CD4-positive, alpha-beta T cell treated with Interleukin-15 for 4 hours (primary cell): ENCODE measurements at regions not wholly inside any gene's neighbourhood (a gene's known extent, or its start where the extent isn't known, plus 50 kb on each side); places are given as distances from the start of the nearest gene placed in this dataset.
"Not testable (repeated sequence)": the region's sequence is repeated elsewhere in the genome, so short reads cannot be mapped to it uniquely, and the experiment has no call there.

Source experiments
- DNase-seq: peaks from one replicate; pipeline ENCODE4 v3.0.0-alpha.2; 2020; ENCODE audit warnings: low spot score

DNA sequence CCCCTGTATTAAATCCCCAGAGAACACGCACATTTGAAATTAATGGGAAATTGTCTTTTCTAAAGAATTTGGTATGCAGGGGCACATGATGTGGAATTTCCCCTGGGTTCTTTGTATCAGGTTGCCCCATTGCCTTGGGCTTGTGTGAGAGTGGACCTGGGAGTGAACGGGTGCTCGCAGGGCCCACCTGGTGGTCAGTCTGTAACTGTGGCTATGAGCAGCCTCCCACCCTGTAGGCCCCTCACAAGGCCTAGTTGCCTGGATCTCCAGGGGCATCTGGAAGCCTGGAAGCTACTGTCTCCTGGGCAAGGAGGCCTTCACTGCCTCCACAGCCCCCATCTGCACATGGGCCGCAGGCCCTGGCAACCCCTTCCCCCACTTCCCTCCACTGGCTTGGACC lies 96.7 kb downstream of the SLC25A47 start:
- no peak for DNase-seq

- no peak for DNase-seq
Observed at GRCh38 chr14:100421756-100422470, 98.8 kb downstream of the SLC25A47 start.

GRCh38 chr14:100422556-100423316 lies 99.6 kb downstream of the SLC25A47 start:
- no peak for DNase-seq

DNA sequence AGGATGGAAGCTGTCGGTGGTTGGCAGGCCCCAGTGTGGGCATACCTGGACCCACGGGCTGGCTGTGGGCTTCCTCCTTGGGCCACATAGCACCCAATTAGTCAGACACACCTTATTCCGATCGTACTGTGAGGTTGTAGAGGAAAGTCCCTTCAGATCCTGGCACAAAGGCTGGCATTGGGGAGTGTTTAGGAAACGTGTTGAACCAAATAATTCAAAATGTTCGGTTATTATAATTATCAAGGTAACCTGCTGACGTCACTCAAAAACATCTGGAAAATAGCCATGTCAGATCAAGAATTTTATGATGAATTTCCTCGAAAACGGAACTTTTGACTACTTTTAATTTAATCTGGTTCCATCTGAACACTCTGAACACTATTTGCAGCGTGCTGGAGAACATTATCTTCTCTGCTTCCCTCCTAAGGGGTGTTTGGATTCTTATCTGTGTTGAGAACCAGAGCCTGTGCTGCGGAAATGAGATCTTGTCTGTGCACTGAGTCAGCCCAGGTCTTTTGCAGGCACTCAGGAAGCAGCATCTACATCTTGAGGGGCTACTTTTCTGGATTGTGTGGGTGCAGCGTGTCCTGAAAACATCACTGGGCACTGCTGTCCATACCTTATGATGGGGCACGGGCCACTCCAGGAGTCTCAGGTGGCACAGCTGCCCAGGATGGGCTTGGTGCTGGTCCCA lies 100.3 kb downstream of the SLC25A47 start:
- DNase-seq: no peak

DNA sequence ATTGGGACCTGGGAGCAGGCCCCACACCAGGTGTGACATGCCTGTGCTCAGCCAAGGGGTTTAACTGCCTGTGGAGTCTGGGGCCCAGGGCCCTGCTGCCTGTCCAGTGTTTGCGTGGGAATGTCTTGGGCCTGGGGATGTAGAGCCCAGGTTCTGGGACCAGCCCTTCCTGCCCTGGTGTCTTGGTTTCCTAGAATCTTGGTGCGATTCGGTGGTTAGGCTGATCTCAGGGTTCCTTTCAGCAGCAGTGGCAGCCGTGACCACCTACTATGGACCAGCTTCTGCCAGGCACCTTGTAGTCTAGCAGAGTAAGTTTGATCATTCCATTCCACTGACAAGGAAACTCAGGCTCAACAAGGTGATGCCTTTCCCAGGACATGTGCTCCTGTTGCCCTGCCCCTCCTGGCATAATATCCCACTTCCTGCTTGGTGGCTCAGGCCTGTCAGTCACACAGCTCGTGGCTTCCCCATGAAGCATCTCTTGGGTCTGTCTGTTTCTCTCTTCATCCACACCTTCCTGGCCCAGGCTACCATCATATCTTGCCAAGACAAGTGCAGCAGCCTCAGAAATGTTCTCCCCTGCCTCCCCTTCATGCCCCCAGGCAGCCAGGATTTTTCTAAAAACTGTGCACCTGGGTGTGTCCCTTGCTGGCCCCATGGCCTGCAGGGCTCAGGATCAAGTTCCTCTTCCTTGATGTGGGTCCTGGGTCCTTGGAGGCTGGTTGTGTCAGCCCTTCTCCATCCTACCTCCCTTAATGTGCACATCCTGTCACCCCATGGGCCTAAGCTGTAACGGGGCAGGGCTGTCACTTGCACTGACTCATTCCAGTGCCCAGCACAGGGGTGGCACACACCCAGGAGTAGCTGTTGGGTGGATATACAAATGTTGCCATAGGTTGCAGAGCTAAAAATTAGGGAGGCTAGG lies 101.6 kb downstream of the SLC25A47 start:
- no peak for DNase-seq

GRCh38 chr14:100425429-100425827 lies 102.3 kb downstream of the SLC25A47 start:
- no peak for DNase-seq

GRCh38 chr14:100426314-100426713 lies 103.2 kb downstream of the SLC25A47 start:
- DNase-seq: no peak

DNA sequence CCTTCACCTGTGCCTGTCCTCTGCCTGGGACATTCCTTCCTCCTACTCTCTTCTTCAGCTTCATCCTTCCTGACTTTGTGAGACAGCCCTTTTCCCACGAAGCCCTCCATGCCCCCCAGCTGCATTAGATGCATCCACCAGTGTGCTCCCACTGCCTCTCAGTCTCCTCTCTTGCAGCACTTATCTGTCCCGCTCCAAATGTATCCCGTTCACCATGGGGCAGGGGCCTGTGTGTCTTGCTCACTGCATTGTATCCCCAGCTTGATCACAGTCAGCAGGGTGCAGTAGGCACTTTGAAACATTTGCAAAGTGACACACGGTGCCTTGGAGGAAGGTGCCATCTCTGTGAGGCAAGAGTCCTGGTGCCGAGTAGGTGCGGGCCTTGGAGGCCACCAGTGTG lies 104.0 kb downstream of the SLC25A47 start:
- no peak for DNase-seq

DNA sequence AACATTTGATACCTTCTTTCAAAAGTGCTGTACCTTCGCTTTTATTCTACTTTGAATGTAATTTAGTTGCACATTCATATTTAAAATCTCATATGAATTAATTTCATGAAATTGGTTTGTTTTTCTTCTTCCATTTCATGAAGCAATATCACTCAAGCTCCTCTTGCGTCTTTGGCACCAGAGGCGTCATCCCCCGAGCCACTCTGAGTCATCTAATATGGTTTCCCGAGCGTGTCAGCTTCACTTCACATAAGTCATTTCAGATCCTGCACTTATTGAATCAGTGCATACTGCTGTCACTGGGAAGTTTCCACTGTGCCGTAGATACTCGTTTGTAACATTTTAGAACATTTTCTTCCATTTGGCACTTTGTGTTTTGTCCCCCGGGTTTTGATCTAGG lies 105.6 kb downstream of the SLC25A47 start:
- no peak for DNase-seq

GRCh38 chr14:100429537-100429936 lies 106.4 kb downstream of the SLC25A47 start:
- DNase-seq: no peak

DNA sequence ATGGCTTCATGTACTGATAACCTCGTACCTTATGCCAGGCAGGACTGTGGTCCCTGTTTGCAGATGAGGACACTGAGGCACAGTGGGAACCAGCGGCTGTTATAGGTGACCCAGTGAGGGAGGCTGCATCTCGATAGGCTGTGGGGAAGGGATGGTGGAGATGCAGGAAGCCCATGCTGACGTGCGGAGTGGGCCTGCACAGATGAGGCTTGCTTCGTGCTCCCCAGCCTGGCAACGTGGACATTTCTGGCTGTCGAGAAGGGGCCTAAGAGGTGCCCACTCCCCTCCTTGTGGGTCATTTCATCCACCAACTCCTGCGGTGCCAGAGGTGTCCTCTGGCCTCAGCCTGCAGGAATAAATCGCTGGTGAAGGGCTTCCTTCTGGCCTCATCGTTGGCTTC lies 107.4 kb downstream of the SLC25A47 start:
- no peak for DNase-seq

GRCh38 chr14:100431461-100431860 lies 108.3 kb downstream of the SLC25A47 start:
- DNase-seq: not testable (repeated sequence)

- no peak for DNase-seq
Observed at GRCh38 chr14:100432652-100433427, 109.7 kb downstream of the SLC25A47 start.

- no peak for DNase-seq
Observed at GRCh38 chr14:100433428-100433814, 110.3 kb downstream of the SLC25A47 start.

DNA sequence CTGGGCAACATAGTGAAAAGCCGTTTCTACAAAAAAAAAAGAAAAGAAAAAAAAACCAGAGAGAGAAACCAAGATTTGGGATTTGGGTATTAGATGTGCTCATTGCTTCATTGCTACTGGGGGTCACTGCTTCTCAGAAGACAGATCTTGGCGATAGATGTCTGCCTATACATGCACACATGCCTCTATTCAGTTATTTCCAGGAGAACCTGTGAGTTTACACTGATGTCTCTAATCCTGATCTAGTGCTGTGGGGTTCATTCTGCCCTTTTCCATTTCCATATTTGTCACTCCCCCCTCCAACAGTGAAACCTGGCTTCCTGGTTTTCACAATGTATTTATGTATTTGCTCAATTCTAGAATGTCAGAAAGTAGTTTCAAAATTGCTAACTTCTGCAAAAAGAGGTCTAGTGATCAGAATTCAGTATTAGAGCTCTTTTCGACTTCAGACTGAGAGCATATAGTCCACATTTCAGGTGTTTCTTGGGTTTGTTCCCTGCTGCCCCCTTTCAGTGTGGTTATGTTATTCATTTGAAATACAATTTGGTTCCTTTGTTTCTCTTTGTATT lies 111.0 kb downstream of the SLC25A47 start:
- DNase-seq: no peak

DNA sequence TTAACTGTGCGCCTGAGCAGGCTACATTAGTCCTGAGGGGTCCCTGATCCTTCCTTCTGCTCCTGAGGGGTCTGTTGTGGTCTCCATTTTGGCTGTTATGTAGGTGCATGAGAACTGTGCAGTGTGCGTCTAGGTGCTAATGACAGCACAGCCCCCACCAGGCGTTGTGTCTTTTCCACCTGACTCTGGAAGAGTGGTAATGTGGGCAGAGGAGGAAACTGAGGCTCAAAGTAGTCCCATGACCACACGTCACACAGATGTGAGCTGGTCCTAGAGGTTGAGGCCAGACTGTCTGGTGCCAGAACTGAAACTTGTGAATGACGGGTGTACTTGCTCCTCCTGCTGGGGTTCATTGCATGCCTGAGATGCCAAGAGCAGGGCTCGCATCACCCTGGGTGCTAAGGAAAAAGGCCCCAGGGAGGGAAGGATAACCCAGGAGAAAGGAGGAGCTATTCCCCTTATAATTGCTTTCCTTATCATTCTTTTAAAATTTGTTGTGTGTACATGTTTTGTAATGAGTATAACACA lies 111.8 kb downstream of the SLC25A47 start:
- DNase-seq: no peak

- DNase-seq: no peak
Observed at GRCh38 chr14:100435459-100435858, 112.3 kb downstream of the SLC25A47 start.

- DNase-seq: no peak
Observed at GRCh38 chr14:100436745-100437406, 113.7 kb downstream of the SLC25A47 start.

- no peak for DNase-seq
Observed at GRCh38 chr14:100438271-100438670, 115.1 kb downstream of the SLC25A47 start.
